SK-N-SH (cell line): ENCODE measurements at regions not wholly inside any gene's neighbourhood (a gene's known extent, or its start where the extent isn't known, plus 50 kb on each side); places are given as distances from the start of the nearest gene placed in this dataset.

Experiments
- CTCF ChIA-PET: fragments of 300-600, 350-600 bp; formaldehyde crosslinking; extraction: SDS; loops from one replicate; lab custom pipeline; 2021; lab: Yijun Ruan, JAX
- POLR2A ChIA-PET: fragments of 350-600 bp; sonication (Branson Sonifier 250); formaldehyde crosslinking; extraction: SDS; loops from one replicate; lab custom pipeline; 2020; ENCODE audit warnings: antibody characterized with exemption, inconsistent platforms; lab: Yijun Ruan, JAX
- DNase-seq: peaks from one replicate; pipeline ENCODE4 v3.0.0; 2012
- H2AFZ ChIP-seq: fragments of 200-600 bp; sonication (generic); 2 replicates; pipeline ENCODE4 v1.8.1; 2016; ENCODE audit warnings: antibody characterized with exemption, mild to moderate bottlenecking, low read depth
- H3F3A ChIP-seq: fragments of 200-600 bp; sonication (generic); replicated peaks from 2 replicates; pipeline ENCODE3; 2016; ENCODE audit warnings: antibody characterized with exemption, mild to moderate bottlenecking; ENCODE audit not compliant: insufficient read depth
- H3K27ac ChIP-seq, 2 experiments: fragments of 200-500 bp in 1 of 2; fragments of 200-600 bp in 1 of 2; sonication (Bioruptor generic) in 1 of 2; sonication (generic), shearing (Covaris generic) in 1 of 2; 2 replicates each; pipeline versions ENCODE4 v1.5.1 to v1.6.1; 2014 to 2016; ENCODE audit warnings: low read depth in 2 of 2, inconsistent platforms in 1 of 2, low read length in 1 of 2, mild to moderate bottlenecking in 1 of 2, mixed read lengths in 1 of 2
- H3K27me3 ChIP-seq: fragments of 200-600 bp; sonication (generic), shearing (Covaris generic); 2 replicates; pipeline ENCODE4 v1.6.1; 2016; ENCODE audit warnings: mixed run types; ENCODE audit not compliant: insufficient read depth
- H3K36me3 ChIP-seq, 2 experiments: fragments of 200-500 bp in 1 of 2; fragments of 200-600 bp in 1 of 2; sonication (Bioruptor generic) in 1 of 2; sonication (generic) in 1 of 2; replicated peaks in 1 of 2; 2 replicates each; pipeline versions ENCODE3 to v1.5.1; 2014 to 2016; ENCODE audit warnings: low read length in 1 of 2, mild to moderate bottlenecking in 1 of 2; ENCODE audit not compliant: insufficient read depth in 2 of 2, control insufficient read depth in 1 of 2
- H3K4me1 ChIP-seq, 2 experiments: fragments of 200-500 bp in 1 of 2; fragments of 200-600 bp in 1 of 2; sonication (Bioruptor generic) in 1 of 2; sonication (generic), shearing (Covaris generic) in 1 of 2; 2 replicates each; pipeline versions ENCODE4 v1.5.1 to v1.6.1; 2014 to 2016; ENCODE audit warnings: low read depth in 1 of 2, low read length in 1 of 2, mixed run types in 1 of 2; ENCODE audit not compliant: insufficient read depth in 2 of 2, control insufficient read depth in 1 of 2
- H3K4me2 ChIP-seq: fragments of 200-600 bp; sonication (generic), shearing (Covaris generic); 2 replicates; pipeline ENCODE4 v1.6.1; 2017; ENCODE audit warnings: mixed run types
- H3K4me3 ChIP-seq, 2 experiments: fragments of 200-500 bp in 1 of 2; fragments of 200-600 bp in 1 of 2; sonication (Bioruptor generic) in 1 of 2; sonication (generic), shearing (Covaris generic) in 1 of 2; 2 replicates each; pipeline versions ENCODE4 v1.5.1 to v1.8.1; 2014 to 2016; ENCODE audit warnings: low read depth in 2 of 2, inconsistent platforms in 1 of 2, low read length in 1 of 2, mild to moderate bottlenecking in 1 of 2, mixed read lengths in 1 of 2, moderate library complexity in 1 of 2
- H3K79me2 ChIP-seq: fragments of 200-600 bp; sonication (generic); 2 replicates; pipeline ENCODE4 v1.8.1; 2017; ENCODE audit warnings: mild to moderate bottlenecking; ENCODE audit not compliant: insufficient read depth
- H3K9ac ChIP-seq: fragments of 200-600 bp; sonication (generic); 2 replicates; pipeline ENCODE4 v1.6.1; 2017; ENCODE audit warnings: mixed run types
- H3K9me2 ChIP-seq: fragments of 200-600 bp; sonication (generic); 2 replicates; pipeline ENCODE4 v1.6.1; 2017; ENCODE audit warnings: mixed run types
- H3K9me3 ChIP-seq: fragments of 200-600 bp; sonication (generic); 2 replicates; pipeline ENCODE4 v1.6.1; 2017; ENCODE audit warnings: mixed run types, mild to moderate bottlenecking, moderate library complexity
- H4K20me1 ChIP-seq: fragments of 200-600 bp; sonication (generic); 2 replicates; pipeline ENCODE4 v1.6.1; 2017; ENCODE audit warnings: mild to moderate bottlenecking, mixed run types; ENCODE audit not compliant: insufficient read depth
- FOSL2 ChIP-seq: IDR thresholded peaks from 2 replicates; pipeline ENCODE4 v1.4.0; 2012; ENCODE audit warnings: low read depth, mild to moderate bottlenecking, moderate library complexity, borderline replicate concordance
- FOXJ3 ChIP-seq: sonication (generic); formaldehyde crosslinking; IDR thresholded peaks from 2 replicates; pipeline ENCODE4 v1.5.1; 2020; ENCODE audit warnings: mild to moderate bottlenecking, missing genetic modification reagents
- FOXM1 ChIP-seq: IDR thresholded peaks from 2 replicates; pipeline ENCODE4 v1.4.0; 2012; ENCODE audit warnings: low read depth, mild to moderate bottlenecking
- GATA2 ChIP-seq: sonication (generic); formaldehyde crosslinking; IDR thresholded peaks from 2 replicates; pipeline ENCODE4 v1.5.0; 2020; ENCODE audit warnings: mild to moderate bottlenecking, missing genetic modification reagents
- JUND ChIP-seq: IDR thresholded peaks from 2 replicates; pipeline ENCODE4 v1.4.0; 2012
- MAX ChIP-seq: IDR thresholded peaks from 2 replicates; pipeline ENCODE4 v1.4.0; 2012; ENCODE audit warnings: low read depth
- NRF1 ChIP-seq: IDR thresholded peaks from 2 replicates; pipeline ENCODE4 v1.6.1; 2012; ENCODE audit warnings: low read depth, mild to moderate bottlenecking, low read length
- PBX3 ChIP-seq: IDR thresholded peaks from 2 replicates; pipeline ENCODE4; 2012
- RAD21 ChIP-seq: IDR thresholded peaks from 2 replicates; pipeline ENCODE4 v1.6.1; 2012; ENCODE audit warnings: mild to moderate bottlenecking, low read length
- RCOR1 ChIP-seq: fragments of 150-350 bp; IDR thresholded peaks from 2 replicates; pipeline ENCODE4 v1.6.1; 2017; ENCODE audit warnings: antibody characterized with exemption, low read length
- REST ChIP-seq: IDR thresholded peaks from 2 replicates; pipeline ENCODE4 v1.6.1; 2012; ENCODE audit warnings: mild to moderate bottlenecking, low read depth, low read length, moderate library complexity
- RFX5 ChIP-seq: IDR thresholded peaks from 2 replicates; pipeline ENCODE4 v1.6.1; 2012; ENCODE audit warnings: mild to moderate bottlenecking, improper control_type of control experiment, low read length
- RXRA ChIP-seq: IDR thresholded peaks from 2 replicates; pipeline ENCODE4 v1.4.0; 2012; ENCODE audit warnings: low read depth, mild to moderate bottlenecking, borderline replicate concordance
- TCF12 ChIP-seq: IDR thresholded peaks from 2 replicates; pipeline ENCODE4 v1.4.0; 2012
- TEAD4 ChIP-seq: IDR thresholded peaks from 2 replicates; pipeline ENCODE4 v1.4.0; 2012; ENCODE audit warnings: mild to moderate bottlenecking, borderline replicate concordance; ENCODE audit not compliant: insufficient read depth
- USF1 ChIP-seq: IDR thresholded peaks from 2 replicates; pipeline ENCODE4 v1.4.0; 2012; ENCODE audit warnings: low read depth, borderline replicate concordance
- ZBTB33 ChIP-seq: IDR thresholded peaks from 2 replicates; pipeline ENCODE4 v1.4.0; 2012; ENCODE audit warnings: low read depth, borderline replicate concordance
- WGBS: methylation state at CpG from one replicate; pipeline ENCODE4 v1.1.6; 2017; ENCODE audit warnings: low lambda C conversion rate; 5-methylcytosine and 5-hydroxymethylcytosine counted together

GRCh38 chr9:82147798-82148425 is 159.3 kb downstream of the SPATA31D1 start:
- ChIA-PET POLR2A (no interaction called here), CTCF (no interaction called here)
- peak overlapping the region; percentile 74; the same call in 1 of the 2 replicates for H3K4me2 ChIP-seq
- no peaks in the 10 kb centered on the region for H4K20me1 ChIP-seq
- no peak overlapping the region for H3K4me3 ChIP-seq
- H3K9me3 ChIP-seq, result no peaks in the 10 kb centered on the region
- no peaks in the 10 kb centered on the region for H3K79me2 ChIP-seq
- no peak overlapping the region for H3K9ac ChIP-seq
- TF ChIP-seq MAX (no peak), RCOR1 (no peak), FOXM1 (no peak), TEAD4 (no peak), RFX5 (no peak), REST (no peak), JUND (no peak), PBX3 (no peak), RXRA (no peak), FOSL2 (no peak), FOXJ3 (no peak), GATA2 (CRISPR knock-in tag) (no peak), RAD21 (no peak), ZBTB33 (no peak), NRF1 (no peak), USF1 (no peak), TCF12 (no peak)
- no peak overlapping the region for H2AFZ ChIP-seq
- H3K9me2 ChIP-seq, result no peaks in the 10 kb centered on the region
- H3K36me3 ChIP-seq, result no peaks in the 10 kb centered on the region
- WGBS, result 57% methylated on average over 2 of the region's 2 CpGs
- peaks cover 17 to 25% of the 10 kb centered on the region in 2 experiments for H3K4me1 ChIP-seq
- H3K27ac ChIP-seq, result peak overlapping the region; percentile 16 to 83; a peak in 3 of 4 replicates
- no peak for DNase-seq
- H3F3A ChIP-seq, result peaks cover 18% of the 10 kb centered on the region
- no peaks in the 10 kb centered on the region for H3K27me3 ChIP-seq
